Heart right ventricle (tissue), 16 donors: ENCODE measurements at regions not wholly inside any gene's neighbourhood (a gene's known extent, or its start where the extent isn't known, plus 50 kb on each side); places are given as distances from the start of the nearest gene placed in this dataset.

Experiments
- ATAC-seq, 8 donors: fragments of 200-7000 bp; cut with Tn5 transposase; one replicate each; pipeline ENCODE4 v1.9.1; 2020; ENCODE audit warnings: mild to moderate bottlenecking in 8 of 8, moderate library complexity in 8 of 8, moderate number of reproducible peaks in 1 of 8
- DNase-seq, 2 donors: peaks; one replicate each; pipeline ENCODE4 v3.0.0-alpha.2; 2020
- H3K27ac ChIP-seq, 10 donors: fragments of 200-600 bp; sonication (generic) in 2 of 10; one replicate each; pipeline versions ENCODE4 v1.5.0 to v1.8.0; 2020 to 2022; ENCODE audit warnings: mild to moderate bottlenecking in 3 of 10
- H3K27me3 ChIP-seq, 7 donors: fragments of 200-600 bp; one replicate each; pipeline ENCODE4 v1.8.0; 2021 to 2022; ENCODE audit warnings: mild to moderate bottlenecking in 2 of 7
- H3K36me3 ChIP-seq, 9 donors: fragments of 200-600 bp; sonication (generic) in 1 of 9; one replicate each; pipeline versions ENCODE4 v1.5.0 to v1.8.0; 2020 to 2022; ENCODE audit warnings: mild to moderate bottlenecking in 2 of 9
- H3K4me1 ChIP-seq, 9 donors: fragments of 200-600 bp; sonication (generic) in 1 of 9; one replicate each; pipeline versions ENCODE4 v1.5.0 to v1.8.0; 2020 to 2022; ENCODE audit warnings: mild to moderate bottlenecking in 4 of 9
- H3K4me3 ChIP-seq, 10 donors: fragments of 200-600 bp; sonication (generic) in 2 of 10; one replicate each; pipeline versions ENCODE4 v1.5.0 to v1.8.0; 2020 to 2022; ENCODE audit warnings: mild to moderate bottlenecking in 7 of 10, moderate library complexity in 2 of 10
- H3K9me3 ChIP-seq, 11 donors: fragments of 200-600 bp in 10 of 11; sonication (generic) in 2 of 11; one replicate each; pipeline versions ENCODE4 v1.5.0 to v1.8.0; 2013 to 2022; ENCODE audit warnings: mild to moderate bottlenecking in 2 of 11, control low read depth in 1 of 11, moderate library complexity in 1 of 11
- CTCF ChIP-seq, 9 donors: fragments of 200-600 bp; sonication (generic) in 2 of 9; IDR thresholded peaks; one replicate each; pipeline versions ENCODE4 v1.5.0 to v1.8.0; 2021 to 2022; ENCODE audit warnings: antibody characterized with exemption in 9 of 9, mild to moderate bottlenecking in 5 of 9, moderate library complexity in 1 of 9
- WGBS, 2 donors: extraction: QIAGEN DNeasy Blood & Tissue Kit; methylation state at CpG; one replicate each; pipeline ENCODE4 v1.1.7; 2013; ENCODE audit warnings: inconsistent platforms in 1 of 2; 5-methylcytosine and 5-hydroxymethylcytosine counted together
- intact Hi-C, 10 donors: fragments of 100-400 bp; cut with DNase I; formaldehyde crosslinking; loops; one replicate each; pipeline versions ENCODE4 v1.11.1 to v1.14.2; 2022
- donor health status: Arrhythmogenic right ventricular cardiomyopathy.
- donor health status: ischemic (EF 13 %, LVEDD 7.1; RV severe dilation, severe dysfunction).
- donor health status: healthy with polysubstance abuse.
- donor health status: DM: no; HTN: yes; CAD: no.
- donor health status: DM: no; HTN: no; CAD: no.
- donor health status: ischemic (EF 25% LVEDD 6.9; RV normal size, moderate dysfunction).
- donor health status: ischemic (EF 25% LVEDD 5.7; RV mildly dilated, moderate dysfunction).
- donor health status: healthy.
- donor health status: DM: yes; HTN: yes; CAD: no.
- donor health status: Ischemic cardiomyopathy.
- donor health status: ischemic (EF 35%, LVEDD 5.7; RV mildly dilated, moderate dysfunction).
- donor health status: nonischemic (EF 11% LVEDD 7.7; RV severe dilation, severe dysfunction).
- donor health status: DM: yes; HTN: yes; CAD: no.
- donor health status: PGD.
- donor health status: ischemic (EF 29% LVEDD 5.4; RV normal size, mild dysfunction).
- donor health status: nonischemic (EF 23%, LVEDD 6.1; RV moderate dilation, normal function).

GRCh38 chr9:38157711-38158110 lies 88.7 kb upstream of the SHB start:
- no peaks in the 10 kb centered on the region for H3K9me3 ChIP-seq
- DNase-seq, result no peak
- ATAC-seq, result no peak
- no peak for TF ChIP-seq CTCF (IDR thresholded peaks at IDR 0.05)
- H3K36me3 ChIP-seq, result no peaks in the 10 kb centered on the region
- no peaks in the 10 kb centered on the region for H3K4me1 ChIP-seq
- no peaks in the 10 kb centered on the region for H3K27me3 ChIP-seq
- H3K27ac ChIP-seq, result no peak overlapping the region
- H3K4me3 ChIP-seq, result no peak overlapping the region
- intact Hi-C loops, result loop anchor here in 8 of 10 donors (2.0 to 10.0 kb wide), 7 partner anchors 63 to 250 kb away; no protein-coding TSS in a partner anchor
- 75 to 78% methylated on average over 2 of the region's 2 CpGs for WGBS, 2 donors

GRCh38 chr9:38154501-38155421 lies 85.7 kb upstream of the SHB start:
- TF ChIP-seq CTCF (IDR thresholded peaks at IDR 0.05), result no peak
- no peaks in the 10 kb centered on the region for H3K4me1 ChIP-seq
- WGBS, 2 donors, result 58 to 62% methylated on average over 8 of the region's 8 CpGs
- no peak for DNase-seq
- H3K27me3 ChIP-seq, result peaks cover 0 to 8% (median 0%) of the 10 kb centered on the region in 7 donors
- no peak for ATAC-seq
- no peaks in the 10 kb centered on the region for H3K36me3 ChIP-seq
- no peak overlapping the region for H3K4me3 ChIP-seq
- intact Hi-C loops, result loop anchor here in 7 of 10 donors (5.0 to 10.0 kb wide), 6 partner anchors 60 to 247 kb away; no protein-coding TSS in a partner anchor
- H3K9me3 ChIP-seq, result no peaks in the 10 kb centered on the region
- no peak overlapping the region for H3K27ac ChIP-seq

GRCh38 chr9:38153910-38154291 lies 84.9 kb upstream of the SHB start:
- no peak for DNase-seq
- Histone ChIP-seq H3K27ac (no peak overlapping the region), H3K36me3 (no peaks in the 10 kb centered on the region), H3K9me3 (no peaks in the 10 kb centered on the region), H3K4me1 (no peaks in the 10 kb centered on the region), H3K27me3 (peaks cover 0 to 8% (median 0%) of the 10 kb centered on the region in 7 donors), H3K4me3 (no peak overlapping the region)
- intact Hi-C loops, result loop anchor here in 3 of 10 donors (10.0 kb wide), 2 partner anchors 59 to 69 kb away; no protein-coding TSS in a partner anchor
- WGBS, 2 donors, result 71 to 86% methylated on average over 4 of the region's 4 CpGs
- ATAC-seq, result peak in 2 of 8 donors; percentile 13 to 19
- no peak for TF ChIP-seq CTCF (IDR thresholded peaks at IDR 0.05)

GRCh38 chr9:38153152-38153909 lies 84.3 kb upstream of the SHB start:
- Histone ChIP-seq H3K27ac (no peak overlapping the region), H3K4me1 (no peaks in the 10 kb centered on the region), H3K27me3 (peaks cover 0 to 12% (median 0%) of the 10 kb centered on the region in 7 donors), H3K4me3 (no peak overlapping the region), H3K9me3 (no peaks in the 10 kb centered on the region), H3K36me3 (no peaks in the 10 kb centered on the region)
- ATAC-seq (peak in 6 of 8 donors; percentile 42 to 82 (median 63)), DNase-seq (no peak)
- TF ChIP-seq CTCF (IDR thresholded peaks at IDR 0.05), result no peak
- 69 to 71% methylated on average over 6 of the region's 6 CpGs for WGBS, 2 donors
- intact Hi-C loops, result loop anchor here in 3 of 10 donors (10.0 kb wide), 2 partner anchors 59 to 69 kb away; no protein-coding TSS in a partner anchor
